ENCODE measurements at regions not wholly inside any gene's neighbourhood (a gene's known extent, or its start where the extent isn't known, plus 50 kb on each side); places are given as distances from the start of the nearest gene placed in this dataset.
A peak's percentile ranks its signal among the peaks of the same experiment; 100 is the strongest.

- Mint-ChIP-seq H3K36me3 (no peaks in the 10 kb centered on the region), H3K27ac (no peak overlapping the region), H3K4me3 (no peak overlapping the region), H3K9me3 (no peaks in the 10 kb centered on the region), H3K4me1 (peaks cover 27% of the 10 kb centered on the region), H3K27me3 (no peaks in the 10 kb centered on the region)
- ATAC-seq: no peak
Measured at GRCh38 chr3:44032487-44032886, 209.2 kb upstream of the TOPAZ1 start.

- no peak for ATAC-seq
- peaks cover 33% of the 10 kb centered on the region for H3K4me1 Mint-ChIP-seq
- no peak overlapping the region for H3K4me3 Mint-ChIP-seq
- H3K27ac Mint-ChIP-seq: no peak overlapping the region
- no peaks in the 10 kb centered on the region for H3K27me3 Mint-ChIP-seq
- no peaks in the 10 kb centered on the region for H3K9me3 Mint-ChIP-seq
- no peaks in the 10 kb centered on the region for H3K36me3 Mint-ChIP-seq
Measured at GRCh38 chr3:44033123-44033522, 208.6 kb upstream of the TOPAZ1 start.

- no peaks in the 10 kb centered on the region for H3K9me3 Mint-ChIP-seq
- ATAC-seq: no peak
Measured at GRCh38 chr3:44036850-44037249, 204.8 kb upstream of the TOPAZ1 start.

GRCh38 chr3:44039006-44039405 lies 202.7 kb upstream of the TOPAZ1 start:
- Mint-ChIP-seq H3K36me3 (no peaks in the 10 kb centered on the region), H3K4me3 (no peak overlapping the region), H3K27ac (no peak overlapping the region), H3K4me1 (peaks cover 51% of the 10 kb centered on the region), H3K9me3 (no peaks in the 10 kb centered on the region), H3K27me3 (no peaks in the 10 kb centered on the region)
- no peak for ATAC-seq

More at GRCh38 chr3:44036850-44037249, 204.8 kb upstream of the TOPAZ1 start:
- Mint-ChIP-seq H3K4me1 (peaks cover 33% of the 10 kb centered on the region), H3K4me3 (no peak overlapping the region), H3K27ac (no peak overlapping the region), H3K27me3 (no peaks in the 10 kb centered on the region), H3K36me3 (no peaks in the 10 kb centered on the region)

DNA sequence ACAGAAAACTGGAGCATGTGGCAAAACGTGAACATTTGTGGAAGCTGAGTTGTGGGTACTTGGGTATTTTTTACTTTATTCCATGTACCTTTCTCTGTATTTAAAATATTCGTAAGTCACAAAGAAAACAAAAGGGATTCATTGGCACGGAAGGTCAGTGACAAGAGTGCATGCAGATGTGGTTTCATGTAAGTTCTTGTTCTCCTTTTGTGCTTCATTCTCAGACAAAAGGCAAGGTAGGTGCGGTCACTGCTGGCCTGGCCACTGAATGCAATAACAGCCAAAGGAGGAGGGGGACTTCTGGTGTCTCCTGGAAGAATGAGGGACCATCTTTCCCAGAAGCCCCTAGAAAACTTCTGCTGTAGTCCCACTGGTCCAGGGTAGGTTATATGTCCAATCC lies 200.0 kb upstream of the TOPAZ1 start:
- no peaks in the 10 kb centered on the region for H3K27me3 Mint-ChIP-seq
- no peak overlapping the region for H3K4me3 Mint-ChIP-seq
- no peaks in the 10 kb centered on the region for H3K36me3 Mint-ChIP-seq
- peak; percentile 59 for ATAC-seq
- peak overlapping the region; percentile 79 for H3K27ac Mint-ChIP-seq
- H3K9me3 Mint-ChIP-seq: no peaks in the 10 kb centered on the region
- peaks cover 72% of the 10 kb centered on the region for H3K4me1 Mint-ChIP-seq

- Mint-ChIP-seq H3K4me1 (peaks cover 72% of the 10 kb centered on the region), H3K4me3 (no peak overlapping the region), H3K27me3 (no peaks in the 10 kb centered on the region), H3K9me3 (no peaks in the 10 kb centered on the region), H3K36me3 (no peaks in the 10 kb centered on the region), H3K27ac (peak overlapping the region; percentile 79)
- peak; percentile 62 for ATAC-seq
Measured at GRCh38 chr3:44042772-44043171, 198.9 kb upstream of the TOPAZ1 start.

GRCh38 chr3:44045476-44046275 lies 196.0 kb upstream of the TOPAZ1 start:
- Mint-ChIP-seq H3K4me1 (peaks cover 80% of the 10 kb centered on the region), H3K27ac (peak overlapping the region; percentile 66), H3K36me3 (no peaks in the 10 kb centered on the region), H3K9me3 (no peaks in the 10 kb centered on the region), H3K27me3 (no peaks in the 10 kb centered on the region), H3K4me3 (peak overlapping the region; percentile 24)
- ATAC-seq: peak; percentile 97

GRCh38 chr3:44047796-44048195 lies 193.9 kb upstream of the TOPAZ1 start:
- H3K4me3 Mint-ChIP-seq: no peak overlapping the region
- no peaks in the 10 kb centered on the region for H3K27me3 Mint-ChIP-seq
- no peak overlapping the region for H3K27ac Mint-ChIP-seq
- no peak for ATAC-seq
- H3K9me3 Mint-ChIP-seq: no peaks in the 10 kb centered on the region
- peaks cover 60% of the 10 kb centered on the region for H3K4me1 Mint-ChIP-seq
- no peaks in the 10 kb centered on the region for H3K36me3 Mint-ChIP-seq

GRCh38 chr3:44048196-44048924 lies 193.3 kb upstream of the TOPAZ1 start:
- Mint-ChIP-seq H3K36me3 (no peaks in the 10 kb centered on the region), H3K4me1 (peaks cover 54% of the 10 kb centered on the region), H3K4me3 (no peak overlapping the region), H3K27me3 (no peaks in the 10 kb centered on the region), H3K9me3 (no peaks in the 10 kb centered on the region), H3K27ac (no peak overlapping the region)
- peak; percentile 39 for ATAC-seq

GRCh38 chr3:44048949-44049348 lies 192.7 kb upstream of the TOPAZ1 start:
- H3K27me3 Mint-ChIP-seq: no peaks in the 10 kb centered on the region

GRCh38 chr3:44050101-44050500 lies 191.6 kb upstream of the TOPAZ1 start:
- Mint-ChIP-seq H3K36me3 (peaks cover 7% of the 10 kb centered on the region), H3K27ac (no peak overlapping the region), H3K27me3 (no peaks in the 10 kb centered on the region)

More at GRCh38 chr3:44048949-44049348, 192.7 kb upstream of the TOPAZ1 start:
- no peak overlapping the region for H3K27ac Mint-ChIP-seq
- ATAC-seq: no peak
- peaks cover 50% of the 10 kb centered on the region for H3K4me1 Mint-ChIP-seq
- H3K4me3 Mint-ChIP-seq: no peak overlapping the region
- H3K9me3 Mint-ChIP-seq: no peaks in the 10 kb centered on the region
- peaks cover 3% of the 10 kb centered on the region for H3K36me3 Mint-ChIP-seq

GRCh38 chr3:44050867-44051266 lies 190.8 kb upstream of the TOPAZ1 start:
- H3K9me3 Mint-ChIP-seq: no peaks in the 10 kb centered on the region
- ATAC-seq: no peak
- peaks cover 7% of the 10 kb centered on the region for H3K36me3 Mint-ChIP-seq
- no peak overlapping the region for H3K27ac Mint-ChIP-seq
- no peak overlapping the region for H3K4me3 Mint-ChIP-seq
- H3K4me1 Mint-ChIP-seq: peaks cover 36% of the 10 kb centered on the region
- H3K27me3 Mint-ChIP-seq: no peaks in the 10 kb centered on the region

More at GRCh38 chr3:44050101-44050500, 191.6 kb upstream of the TOPAZ1 start:
- no peak overlapping the region for H3K4me3 Mint-ChIP-seq
- ATAC-seq: no peak
- H3K4me1 Mint-ChIP-seq: peaks cover 44% of the 10 kb centered on the region
- H3K9me3 Mint-ChIP-seq: no peaks in the 10 kb centered on the region

GRCh38 chr3:44055951-44056350 lies 185.7 kb upstream of the TOPAZ1 start:
- Mint-ChIP-seq H3K36me3 (peaks cover 7% of the 10 kb centered on the region), H3K27me3 (no peaks in the 10 kb centered on the region), H3K4me3 (no peak overlapping the region), H3K27ac (peak overlapping the region; percentile 77), H3K4me1 (peaks cover 33% of the 10 kb centered on the region), H3K9me3 (no peaks in the 10 kb centered on the region)
- no peak for ATAC-seq

DNA sequence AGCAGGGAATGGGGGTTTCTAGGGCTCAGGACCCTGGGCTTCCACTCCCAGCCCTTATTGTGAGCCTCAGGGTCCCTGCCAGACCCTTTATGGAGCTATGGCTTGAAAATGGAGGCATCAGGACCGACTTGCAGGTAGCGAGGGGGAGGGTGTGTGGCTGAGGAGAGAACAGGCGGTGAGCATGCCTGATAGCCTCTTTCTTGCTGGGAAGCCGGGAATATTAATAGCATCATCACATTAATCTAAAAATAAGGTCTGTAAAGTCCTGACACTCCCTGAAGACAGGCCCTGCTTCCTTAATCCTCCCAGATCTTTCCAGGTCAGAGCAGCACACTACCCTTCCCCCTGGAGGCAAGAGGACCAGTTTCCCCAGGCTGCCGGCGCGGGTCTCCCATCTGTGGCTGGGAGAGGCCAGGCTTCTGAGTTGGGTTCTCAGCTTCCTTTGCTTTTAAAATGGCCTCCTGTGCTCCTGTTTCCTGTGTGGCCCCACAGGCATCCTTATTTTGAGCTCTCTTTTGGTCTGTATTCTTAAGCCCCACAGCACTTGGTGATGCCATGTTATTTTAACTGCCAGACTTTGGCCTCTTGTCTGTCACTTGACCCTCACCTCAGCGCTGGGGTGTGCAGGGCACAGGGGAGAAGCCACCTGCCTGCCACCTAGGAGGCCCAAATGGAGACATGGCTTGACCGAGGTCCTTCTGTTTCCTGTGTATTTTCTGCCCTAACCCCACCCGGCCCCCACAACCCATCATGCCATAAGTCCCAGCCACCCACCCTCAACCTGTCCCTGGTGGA lies 185.0 kb upstream of the TOPAZ1 start:
- Mint-ChIP-seq H3K36me3 (peaks cover 7% of the 10 kb centered on the region), H3K27ac (peak overlapping the region; percentile 77), H3K4me3 (no peak overlapping the region), H3K4me1 (peaks cover 33% of the 10 kb centered on the region), H3K9me3 (no peaks in the 10 kb centered on the region), H3K27me3 (no peaks in the 10 kb centered on the region)
- no peak for ATAC-seq
